ENCODE measurements at regions not wholly inside any gene's neighbourhood (a gene's known extent, or its start where the extent isn't known, plus 50 kb on each side); places are given as distances from the start of the nearest gene placed in this dataset.

DNA sequence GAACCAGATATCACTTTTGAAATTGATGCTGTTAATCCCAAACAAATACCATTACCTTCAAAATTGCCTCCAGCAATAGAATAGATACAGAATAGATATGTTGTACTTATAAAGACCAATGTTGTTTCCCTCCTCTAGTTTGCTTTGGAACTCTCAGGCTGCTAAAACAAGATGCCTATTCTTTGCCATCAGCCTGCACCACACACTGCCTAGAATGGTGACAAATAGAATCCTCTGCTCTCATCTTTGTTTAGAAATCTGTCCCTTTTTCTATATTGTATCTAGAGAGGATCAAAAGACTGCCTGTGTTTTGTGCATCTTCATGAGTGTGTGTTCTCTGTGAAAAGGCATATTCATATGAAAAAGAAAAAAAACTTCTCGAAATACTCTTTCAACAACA lies 349.2 kb upstream of the CCDC54 start:
- Histone ChIP-seq H3K4me3 (no peak overlapping the region), H3K27me3 (no peaks in the 10 kb centered on the region), H3K36me3 (no peaks in the 10 kb centered on the region), H3K4me1 (no peaks in the 10 kb centered on the region), H3K9me3 (no peaks in the 10 kb centered on the region), H3K27ac (no peak overlapping the region)
- DNase-seq = no peak
- TF ChIP-seq POLR2A (IDR thresholded peaks at IDR 0.05) = no peak
- TF ChIP-seq, protein P1, sequence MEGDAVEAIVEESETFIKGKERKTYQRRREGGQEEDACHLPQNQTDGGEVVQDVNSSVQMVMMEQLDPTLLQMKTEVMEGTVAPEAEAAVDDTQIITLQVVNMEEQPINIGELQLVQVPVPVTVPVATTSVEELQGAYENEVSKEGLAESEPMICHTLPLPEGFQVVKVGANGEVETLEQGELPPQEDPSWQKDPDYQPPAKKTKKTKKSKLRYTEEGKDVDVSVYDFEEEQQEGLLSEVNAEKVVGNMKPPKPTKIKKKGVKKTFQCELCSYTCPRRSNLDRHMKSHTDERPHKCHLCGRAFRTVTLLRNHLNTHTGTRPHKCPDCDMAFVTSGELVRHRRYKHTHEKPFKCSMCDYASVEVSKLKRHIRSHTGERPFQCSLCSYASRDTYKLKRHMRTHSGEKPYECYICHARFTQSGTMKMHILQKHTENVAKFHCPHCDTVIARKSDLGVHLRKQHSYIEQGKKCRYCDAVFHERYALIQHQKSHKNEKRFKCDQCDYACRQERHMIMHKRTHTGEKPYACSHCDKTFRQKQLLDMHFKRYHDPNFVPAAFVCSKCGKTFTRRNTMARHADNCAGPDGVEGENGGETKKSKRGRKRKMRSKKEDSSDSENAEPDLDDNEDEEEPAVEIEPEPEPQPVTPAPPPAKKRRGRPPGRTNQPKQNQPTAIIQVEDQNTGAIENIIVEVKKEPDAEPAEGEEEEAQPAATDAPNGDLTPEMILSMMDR (IDR thresholded peaks at IDR 0.05) = no peak

DNA sequence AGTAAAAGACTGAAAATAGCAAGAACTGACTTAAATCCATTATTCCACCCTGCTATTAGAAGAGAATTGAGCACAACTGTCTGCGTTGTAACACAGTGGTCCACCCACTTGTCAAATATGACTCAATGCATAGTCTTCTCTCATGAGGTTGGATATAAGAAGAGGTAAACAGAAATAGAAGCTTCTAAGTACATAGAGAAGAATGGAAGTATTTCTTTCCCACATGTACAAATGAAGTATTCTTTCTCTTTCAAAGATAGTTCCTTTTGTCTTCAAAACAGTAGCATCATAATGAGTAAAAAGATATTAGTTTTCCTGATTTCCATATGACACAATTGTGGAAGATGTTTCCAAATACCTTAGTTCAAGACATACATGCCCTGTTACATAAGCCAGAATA lies 348.6 kb upstream of the CCDC54 start:
- no peaks in the 10 kb centered on the region for H3K36me3 ChIP-seq
- no peak for DNase-seq
- no peak overlapping the region for H3K4me3 ChIP-seq
- H3K27ac ChIP-seq = no peak overlapping the region
- no peaks in the 10 kb centered on the region for H3K4me1 ChIP-seq
- no peaks in the 10 kb centered on the region for H3K9me3 ChIP-seq
- no peaks in the 10 kb centered on the region for H3K27me3 ChIP-seq
- TF ChIP-seq POLR2A (IDR thresholded peaks at IDR 0.05) = no peak
- TF ChIP-seq, protein P1 (IDR thresholded peaks at IDR 0.05) = no peak

DNA sequence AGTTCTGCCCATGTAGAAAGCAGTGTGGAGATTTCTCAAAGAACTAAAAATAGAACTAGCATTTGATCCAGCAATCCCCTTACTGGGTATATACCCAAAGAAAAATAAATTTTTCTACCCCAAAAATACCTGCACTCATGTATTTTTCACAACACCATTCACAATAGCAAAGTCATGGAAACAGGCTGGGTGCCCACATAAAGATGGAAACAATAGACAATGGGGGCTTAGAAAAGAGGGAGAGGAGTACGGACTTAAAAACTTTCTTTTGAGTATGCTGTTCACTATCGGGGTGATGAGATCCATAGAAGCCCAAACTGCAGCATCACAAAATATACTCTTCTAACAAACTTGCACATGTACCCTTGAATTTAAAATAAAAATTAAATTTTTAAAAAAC lies 345.1 kb upstream of the CCDC54 start:
- H3K27ac ChIP-seq = no peak overlapping the region
- H3K4me1 ChIP-seq = no peaks in the 10 kb centered on the region
- TF ChIP-seq POLR2A (IDR thresholded peaks at IDR 0.05) = no peak
- TF ChIP-seq, protein P1 (IDR thresholded peaks at IDR 0.05) = no peak
- no peaks in the 10 kb centered on the region for H3K36me3 ChIP-seq
- no peaks in the 10 kb centered on the region for H3K27me3 ChIP-seq
- no peak for DNase-seq
- peaks cover 0 to 1% (median 0%) of the 10 kb centered on the region in 4 donors for H3K9me3 ChIP-seq
- no peak overlapping the region for H3K4me3 ChIP-seq

DNA sequence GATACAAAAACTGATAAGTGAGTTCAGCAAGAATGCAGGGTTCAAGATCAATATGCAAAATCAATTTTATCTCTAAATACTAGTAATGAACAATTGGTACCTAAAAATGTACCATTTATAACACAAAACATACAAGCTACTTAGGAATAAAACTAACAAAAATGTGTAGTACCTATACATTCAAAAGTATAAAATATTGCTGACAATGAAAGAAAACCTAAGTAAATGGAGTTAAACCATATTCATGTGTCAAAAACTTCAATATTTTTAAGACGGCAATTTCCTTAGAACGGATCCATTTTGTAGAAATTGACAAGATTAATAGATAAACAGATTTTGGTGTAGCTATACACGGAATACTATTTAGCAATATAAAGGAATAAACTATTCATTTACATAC lies 343.1 kb upstream of the CCDC54 start:
- Histone ChIP-seq H3K4me3 (no peak overlapping the region), H3K27ac (no peak overlapping the region), H3K27me3 (no peaks in the 10 kb centered on the region), H3K36me3 (no peaks in the 10 kb centered on the region), H3K9me3 (peaks cover 0 to 4% (median 0%) of the 10 kb centered on the region in 4 donors), H3K4me1 (no peaks in the 10 kb centered on the region)
- TF ChIP-seq, protein P1 (IDR thresholded peaks at IDR 0.05) = no peak
- no peak for TF ChIP-seq POLR2A (IDR thresholded peaks at IDR 0.05)
- no peak for DNase-seq

DNA sequence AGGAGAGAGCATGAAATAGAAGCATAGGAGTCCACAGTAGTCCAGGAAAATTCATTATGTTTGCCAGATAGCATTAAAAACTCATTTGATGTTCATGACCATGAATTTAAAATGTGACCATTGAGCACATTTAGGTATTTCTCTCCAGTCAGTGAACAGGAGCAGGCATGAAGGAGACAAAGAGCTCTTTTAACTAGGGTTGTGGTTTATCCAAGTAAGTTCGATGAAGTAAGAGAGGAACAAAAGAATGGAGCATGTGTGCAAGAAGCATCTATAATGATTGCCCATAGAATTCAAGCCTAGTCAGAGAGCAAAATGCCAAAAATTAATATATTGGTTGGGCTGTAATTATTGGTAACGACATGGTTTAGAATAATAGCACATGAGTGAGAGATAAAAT lies 342.1 kb upstream of the CCDC54 start:
- no peak overlapping the region for H3K4me3 ChIP-seq
- H3K27ac ChIP-seq = no peak overlapping the region
- TF ChIP-seq POLR2A (IDR thresholded peaks at IDR 0.05) = no peak
- H3K9me3 ChIP-seq = peaks cover 0 to 4% (median 0%) of the 10 kb centered on the region in 4 donors
- H3K4me1 ChIP-seq = no peaks in the 10 kb centered on the region
- H3K27me3 ChIP-seq = no peaks in the 10 kb centered on the region
- no peaks in the 10 kb centered on the region for H3K36me3 ChIP-seq
- no peak for DNase-seq

DNA sequence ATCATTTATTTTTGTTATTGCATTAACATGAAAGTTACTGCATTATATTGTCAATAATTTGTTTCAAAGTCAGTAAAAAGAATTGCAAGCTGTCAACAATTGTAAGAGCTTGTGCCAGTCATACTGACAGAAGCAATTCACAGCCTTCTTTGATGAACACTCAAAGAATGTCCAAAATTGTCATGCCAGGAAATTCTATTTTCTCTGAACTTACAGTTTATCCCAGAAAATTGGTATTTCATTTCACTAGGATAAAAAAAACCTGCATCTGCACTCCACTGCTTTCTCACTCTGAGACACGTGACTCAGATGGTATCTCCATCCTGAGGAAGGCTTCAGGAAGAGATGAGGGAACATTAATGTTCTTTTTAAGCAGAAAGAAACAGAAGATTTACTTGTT lies 332.6 kb upstream of the CCDC54 start:
- no peak for TF ChIP-seq POLR2A (IDR thresholded peaks at IDR 0.05)
- TF ChIP-seq, protein P1 (IDR thresholded peaks at IDR 0.05) = no peak
- H3K36me3 ChIP-seq = no peaks in the 10 kb centered on the region
- H3K4me3 ChIP-seq = no peak overlapping the region
- H3K27ac ChIP-seq = no peak overlapping the region
- DNase-seq = no peak
- no peaks in the 10 kb centered on the region for H3K9me3 ChIP-seq
- H3K27me3 ChIP-seq = no peaks in the 10 kb centered on the region
- H3K4me1 ChIP-seq = no peaks in the 10 kb centered on the region

Data from Peyer's patch (tissue), 4 donors.